Osteoblast (primary cell): ENCODE measurements at regions not wholly inside any gene's neighbourhood (a gene's known extent, or its start where the extent isn't known, plus 50 kb on each side); places are given as distances from the start of the nearest gene placed in this dataset.

Source experiments
- DNase-seq: peaks from one replicate; pipeline ENCODE4 v3.0.0; 2011; ENCODE audit warnings: low spot score, mixed read lengths; ENCODE audit not compliant: insufficient read length; ENCODE audit errors: missing footprints
- H2AFZ ChIP-seq: 2 replicates; pipeline ENCODE4 v1.6.0; 2011; ENCODE audit warnings: mild to moderate bottlenecking, low read length
- H3K27ac ChIP-seq: 2 replicates; pipeline ENCODE4 v1.5.1; 2011; ENCODE audit warnings: mild to moderate bottlenecking, low read depth, low read length, moderate library complexity
- H3K27me3 ChIP-seq: 2 replicates; pipeline ENCODE4 v1.6.0; 2012; ENCODE audit warnings: mild to moderate bottlenecking, control low read depth, inconsistent platforms, low read length, moderate library complexity; ENCODE audit not compliant: insufficient read depth
- H3K36me3 ChIP-seq: 2 replicates; pipeline ENCODE4 v1.5.1; 2011; ENCODE audit warnings: mild to moderate bottlenecking, low read length, control low read depth, moderate library complexity; ENCODE audit not compliant: insufficient read depth
- H3K4me1 ChIP-seq: 2 replicates; pipeline ENCODE4 v1.5.1; 2011; ENCODE audit warnings: mild to moderate bottlenecking, low read length, control low read depth, moderate library complexity; ENCODE audit not compliant: insufficient read depth
- H3K4me2 ChIP-seq: 2 replicates; pipeline ENCODE4 v1.6.0; 2011; ENCODE audit warnings: mild to moderate bottlenecking, low read length; ENCODE audit not compliant: insufficient read depth
- H3K4me3 ChIP-seq: fragments of 200-600 bp; sonication (generic); 3 replicates; pipeline ENCODE4 v1.5.1; 2012; ENCODE audit warnings: mild to moderate bottlenecking, low read length, inconsistent platforms; ENCODE audit not compliant: insufficient read depth
- H3K79me2 ChIP-seq: 2 replicates; pipeline ENCODE4 v1.6.0; 2012; ENCODE audit warnings: mild to moderate bottlenecking, low read length, control low read depth, inconsistent platforms; ENCODE audit not compliant: insufficient read depth
- H3K9me3 ChIP-seq: 2 replicates; pipeline ENCODE4 v1.5.1; 2011; ENCODE audit warnings: low read depth, low read length, control low read depth
- H4K20me1 ChIP-seq: 2 replicates; pipeline ENCODE4 v1.6.0; 2012; ENCODE audit warnings: mild to moderate bottlenecking, low read length, control low read depth; ENCODE audit not compliant: insufficient read depth
- CTCF ChIP-seq: IDR thresholded peaks from 2 replicates; pipeline ENCODE4 v1.5.1; 2011; ENCODE audit warnings: mild to moderate bottlenecking, low read depth, low read length, moderate library complexity; ENCODE audit errors: extremely low read depth

GRCh38 chr2:107776362-107776761 is 50.3 kb upstream of the RGPD4 start:
- H3K27me3 ChIP-seq: no peaks in the 10 kb centered on the region
- no peaks in the 10 kb centered on the region for H3K79me2 ChIP-seq
- H3K4me3 ChIP-seq: no peak overlapping the region
- no peak overlapping the region for H3K4me2 ChIP-seq
- no peak for DNase-seq
- H3K9me3 ChIP-seq: no peaks in the 10 kb centered on the region
- H3K27ac ChIP-seq: no peak overlapping the region
- no peaks in the 10 kb centered on the region for H4K20me1 ChIP-seq
- H2AFZ ChIP-seq: no peak overlapping the region
- no peak for TF ChIP-seq CTCF
- no peaks in the 10 kb centered on the region for H3K36me3 ChIP-seq
- no peaks in the 10 kb centered on the region for H3K4me1 ChIP-seq
